Muscle of leg (tissue), 3 donors: ENCODE measurements at regions not wholly inside any gene's neighbourhood (a gene's known extent, or its start where the extent isn't known, plus 50 kb on each side); places are given as distances from the start of the nearest gene placed in this dataset.
A peak's percentile ranks its signal among the peaks of the same experiment; 100 is the strongest.

ENCODE experiments used
- DNase-seq: peaks from one replicate; pipeline ENCODE4 v3.0.0; 2013
- H3K27ac ChIP-seq: one replicate; pipeline ENCODE4 v1.5.1; 2013; ENCODE audit warnings: mild to moderate bottlenecking, low read length, control low read depth
- H3K27me3 ChIP-seq: one replicate; pipeline ENCODE4 v1.6.1; 2013; ENCODE audit warnings: low read length; ENCODE audit not compliant: control insufficient read depth, insufficient read depth
- H3K36me3 ChIP-seq: one replicate; pipeline ENCODE4 v1.6.1; 2013; ENCODE audit warnings: low read length; ENCODE audit not compliant: control insufficient read depth, insufficient read depth
- H3K4me1 ChIP-seq: one replicate; pipeline ENCODE4 v1.6.1; 2013; ENCODE audit warnings: low read length; ENCODE audit not compliant: control insufficient read depth, insufficient read depth
- H3K4me3 ChIP-seq: one replicate; pipeline ENCODE4 v1.5.1; 2013; ENCODE audit warnings: low read length, control low read depth
- H3K9me3 ChIP-seq: replicated peaks from 2 replicates; pipeline ENCODE4 v1.6.1; 2013; ENCODE audit warnings: low read depth, low read length; ENCODE audit not compliant: control insufficient read depth
- WGBS: methylation state at CpG from one replicate; pipeline ENCODE4 v1.1.5; 2013; ENCODE audit warnings: missing lambda C conversion rate; ENCODE audit not compliant: insufficient coverage; 5-methylcytosine and 5-hydroxymethylcytosine counted together

DNA sequence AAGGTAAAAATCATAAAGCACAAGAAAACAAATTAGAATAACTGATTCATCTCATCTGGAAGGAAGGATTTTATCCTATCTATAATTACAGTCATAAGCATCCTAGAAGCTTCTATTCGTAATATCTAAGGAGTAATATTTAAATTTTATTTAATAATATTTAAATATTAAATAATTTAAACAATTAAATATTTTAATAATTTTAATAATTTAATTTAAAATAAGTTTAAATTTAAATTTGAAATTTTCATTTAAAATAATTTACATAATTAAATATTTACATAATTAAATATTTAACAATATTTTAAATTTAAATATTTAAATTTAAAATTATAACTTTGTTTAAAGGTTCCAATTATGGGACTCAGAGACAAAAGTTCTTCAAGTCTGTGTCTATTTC, 127.5 kb upstream of the GK2 start:
- H3K4me3 ChIP-seq = no peak overlapping the region
- no peak for DNase-seq
- H3K4me1 ChIP-seq = no peaks in the 10 kb centered on the region
- no peaks in the 10 kb centered on the region for H3K36me3 ChIP-seq
- H3K9me3 ChIP-seq = no peaks in the 10 kb centered on the region
- WGBS = no CpG with 5 or more reads among the region's 1 CpG
- H3K27me3 ChIP-seq = no peaks in the 10 kb centered on the region
- H3K27ac ChIP-seq = no peak overlapping the region

GRCh38 chr4:79528241-79528706, 120.2 kb upstream of the GK2 start:
- H3K27ac ChIP-seq = no peak overlapping the region
- H3K36me3 ChIP-seq = no peaks in the 10 kb centered on the region
- 42% methylated on average over 2 of the region's 3 CpGs for WGBS
- H3K4me3 ChIP-seq = no peak overlapping the region
- no peak for DNase-seq
- no peaks in the 10 kb centered on the region for H3K9me3 ChIP-seq
- no peaks in the 10 kb centered on the region for H3K4me1 ChIP-seq
- H3K27me3 ChIP-seq = no peaks in the 10 kb centered on the region

- no peaks in the 10 kb centered on the region for H3K36me3 ChIP-seq
- DNase-seq = peak; percentile 67
- H3K27ac ChIP-seq = no peak overlapping the region
- no peaks in the 10 kb centered on the region for H3K4me1 ChIP-seq
- H3K4me3 ChIP-seq = no peak overlapping the region
- 92% methylated on average over 8 of the region's 15 CpGs for WGBS
- no peaks in the 10 kb centered on the region for H3K27me3 ChIP-seq
- no peaks in the 10 kb centered on the region for H3K9me3 ChIP-seq
Observed at GRCh38 chr4:79526641-79527565, 118.9 kb upstream of the GK2 start.

DNA sequence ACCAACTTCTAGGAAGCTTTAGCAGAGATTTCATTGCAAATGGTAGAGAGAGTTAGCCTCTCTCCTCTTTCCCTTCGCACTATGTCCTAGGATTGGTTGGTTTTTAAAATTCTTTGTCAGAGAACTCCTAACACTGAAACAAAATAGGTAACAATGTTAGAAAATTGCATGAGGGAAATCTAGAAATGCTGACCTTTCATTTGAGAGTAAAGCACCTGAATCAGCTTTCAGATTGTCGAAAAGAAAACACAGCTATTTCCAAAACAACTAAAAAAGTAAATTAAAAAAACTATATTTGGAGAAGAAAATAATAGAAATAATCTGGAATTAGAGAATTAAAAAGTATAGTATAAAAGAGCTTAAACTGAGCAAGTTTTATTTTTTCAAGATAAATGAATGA, 108.1 kb upstream of the GK2 start:
- Histone ChIP-seq H3K4me1 (no peaks in the 10 kb centered on the region), H3K9me3 (no peaks in the 10 kb centered on the region), H3K4me3 (no peak overlapping the region), H3K36me3 (no peaks in the 10 kb centered on the region), H3K27ac (no peak overlapping the region), H3K27me3 (no peaks in the 10 kb centered on the region)
- no peak for DNase-seq
- WGBS = no CpG with 5 or more reads among the region's 2 CpGs

DNA sequence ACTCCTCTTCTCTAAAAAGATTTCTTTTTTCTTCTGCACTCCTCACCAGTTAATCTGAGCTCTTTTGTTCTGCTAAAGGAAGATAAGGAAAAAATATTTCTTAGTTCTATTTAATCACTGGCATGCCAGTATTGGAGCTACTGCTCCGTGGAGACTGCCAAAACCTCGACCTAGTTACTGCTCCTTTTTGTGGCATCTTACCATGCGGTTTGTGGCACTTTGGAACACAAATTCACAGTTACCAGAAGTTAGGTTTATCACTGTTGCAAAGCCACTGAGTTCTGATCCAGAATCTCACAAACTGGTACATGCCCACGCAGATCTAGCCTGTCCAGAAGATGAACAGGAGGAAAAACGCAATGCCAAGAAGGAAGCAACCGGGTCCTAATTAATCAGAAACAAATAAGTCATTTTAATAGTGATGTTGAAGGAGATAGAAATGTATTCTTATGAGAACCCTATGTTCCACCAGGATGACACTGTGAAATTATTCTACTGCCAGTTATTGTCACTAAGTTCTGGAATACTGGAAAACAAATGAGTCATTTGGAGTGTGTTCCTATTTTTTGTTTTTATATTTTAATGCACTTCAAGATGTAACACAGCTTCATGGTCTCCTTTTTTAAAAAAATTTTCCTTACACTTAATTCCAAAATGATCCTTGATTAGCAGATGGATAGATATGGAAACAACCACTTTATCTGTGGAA, 106.7 kb upstream of the GK2 start:
- no peak overlapping the region for H3K27ac ChIP-seq
- WGBS = 61% methylated on average over 2 of the region's 6 CpGs
- no peaks in the 10 kb centered on the region for H3K27me3 ChIP-seq
- no peaks in the 10 kb centered on the region for H3K9me3 ChIP-seq
- no peak overlapping the region for H3K4me3 ChIP-seq
- no peaks in the 10 kb centered on the region for H3K36me3 ChIP-seq
- peak; percentile 34 for DNase-seq
- no peaks in the 10 kb centered on the region for H3K4me1 ChIP-seq

DNA sequence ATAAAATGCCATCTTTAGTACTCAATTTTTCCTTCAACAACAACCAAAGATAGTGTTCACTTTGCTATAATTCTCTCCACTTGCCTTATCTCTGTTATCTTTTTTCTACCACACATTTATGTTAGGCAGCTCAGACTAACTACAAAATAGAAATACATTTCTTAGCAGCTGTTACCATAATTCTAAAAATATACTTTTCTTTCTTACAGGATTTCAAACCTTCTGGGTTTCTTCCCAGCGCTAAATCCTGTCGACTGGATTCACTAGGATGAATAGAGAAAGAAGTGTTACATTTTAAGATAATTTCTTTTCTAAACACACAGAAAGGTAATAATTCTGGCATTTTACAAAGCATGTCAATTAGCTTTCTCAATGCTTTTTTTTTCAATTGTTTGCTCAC, 105.5 kb upstream of the GK2 start:
- H3K27me3 ChIP-seq = no peaks in the 10 kb centered on the region
- DNase-seq = peak; percentile 44
- WGBS = no CpG with 5 or more reads among the region's 2 CpGs
- no peaks in the 10 kb centered on the region for H3K36me3 ChIP-seq
- H3K4me1 ChIP-seq = no peaks in the 10 kb centered on the region
- peak overlapping the region; percentile 11 for H3K27ac ChIP-seq
- H3K4me3 ChIP-seq = no peak overlapping the region
- H3K9me3 ChIP-seq = no peaks in the 10 kb centered on the region

DNA sequence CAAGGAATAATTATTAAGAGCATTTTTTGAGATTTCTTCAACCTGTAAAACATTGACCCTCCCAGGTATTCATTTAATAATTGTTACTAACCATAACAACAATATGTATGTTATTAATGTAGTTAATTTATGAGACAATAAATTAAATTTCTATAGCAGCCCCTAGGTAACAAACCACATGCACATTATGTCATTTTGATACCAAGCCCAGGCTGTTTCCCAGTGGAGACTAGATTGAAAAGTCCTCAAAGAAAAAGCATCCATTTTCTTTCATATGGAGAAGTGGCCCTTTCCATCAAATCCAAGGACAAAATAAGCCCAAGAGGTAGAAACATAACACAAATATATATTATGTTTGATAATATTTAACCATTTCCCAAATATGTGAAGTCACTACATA, 104.3 kb upstream of the GK2 start:
- Histone ChIP-seq H3K27ac (no peak overlapping the region), H3K9me3 (no peaks in the 10 kb centered on the region), H3K4me1 (no peaks in the 10 kb centered on the region), H3K36me3 (no peaks in the 10 kb centered on the region), H3K4me3 (no peak overlapping the region), H3K27me3 (no peaks in the 10 kb centered on the region)
- peak; percentile 75 for DNase-seq

GRCh38 chr4:79502081-79502480, 94.1 kb upstream of the GK2 start:
- no peaks in the 10 kb centered on the region for H3K27me3 ChIP-seq
- no peak overlapping the region for H3K4me3 ChIP-seq
- no peaks in the 10 kb centered on the region for H3K9me3 ChIP-seq
- no peak for DNase-seq
- no peaks in the 10 kb centered on the region for H3K4me1 ChIP-seq
- H3K36me3 ChIP-seq = no peaks in the 10 kb centered on the region
- H3K27ac ChIP-seq = no peak overlapping the region

DNA sequence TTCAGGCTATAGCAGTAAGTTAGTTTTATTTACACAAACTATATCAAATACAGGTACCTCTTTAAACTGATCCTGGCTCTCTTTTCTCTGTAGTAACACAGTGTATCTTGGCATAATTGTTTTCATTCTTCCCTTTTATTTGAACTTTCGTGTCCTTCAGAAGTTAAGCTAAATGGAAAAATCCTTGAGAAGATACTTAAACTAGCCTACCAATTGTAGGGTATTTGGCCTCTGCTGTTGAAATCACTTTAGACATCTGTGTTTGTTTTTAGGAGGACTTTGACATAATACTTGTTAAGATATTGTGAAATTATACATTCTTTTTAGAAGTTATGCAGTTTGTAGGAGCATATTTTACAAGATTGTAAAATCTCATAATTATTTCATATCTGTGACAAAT, 90.3 kb upstream of the GK2 start:
- Histone ChIP-seq H3K27ac (no peak overlapping the region), H3K4me3 (no peak overlapping the region), H3K9me3 (no peaks in the 10 kb centered on the region), H3K4me1 (no peaks in the 10 kb centered on the region), H3K36me3 (no peaks in the 10 kb centered on the region), H3K27me3 (no peaks in the 10 kb centered on the region)
- no peak for DNase-seq
- no CpG with 5 or more reads among the region's 1 CpG for WGBS

DNA sequence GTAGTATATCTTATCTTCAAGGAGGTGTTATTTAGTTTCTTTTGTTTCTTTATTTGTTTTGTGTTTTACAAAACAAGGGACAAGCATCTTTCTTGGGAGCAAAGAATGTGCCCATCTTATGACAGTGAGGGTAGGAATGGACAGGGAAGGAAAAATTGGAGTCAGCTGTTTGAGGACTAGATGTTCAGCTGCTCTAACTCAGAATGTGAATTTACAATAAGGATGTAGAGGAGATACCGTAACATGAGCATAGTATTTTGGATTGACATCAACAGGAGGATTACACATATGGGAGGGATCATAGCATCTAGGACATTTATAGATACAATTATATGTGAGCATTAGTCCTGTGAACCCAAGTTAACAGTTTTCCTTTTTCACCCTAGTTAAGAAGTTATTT, 89.0 kb upstream of the GK2 start:
- no peaks in the 10 kb centered on the region for H3K4me1 ChIP-seq
- no CpG with 5 or more reads among the region's 1 CpG for WGBS
- H3K27me3 ChIP-seq = no peaks in the 10 kb centered on the region
- no peaks in the 10 kb centered on the region for H3K36me3 ChIP-seq
- H3K4me3 ChIP-seq = no peak overlapping the region
- DNase-seq = peak; percentile 60
- peak overlapping the region; percentile 47 for H3K27ac ChIP-seq
- no peaks in the 10 kb centered on the region for H3K9me3 ChIP-seq
